AG04450 (cell line): ENCODE measurements at regions not wholly inside any gene's neighbourhood (a gene's known extent, or its start where the extent isn't known, plus 50 kb on each side); places are given as distances from the start of the nearest gene placed in this dataset.
A peak's percentile ranks its signal among the peaks of the same experiment; 100 is the strongest.

Source experiments
- CTCF ChIA-PET: fragments of 300-600, 350-600 bp; formaldehyde crosslinking; extraction: SDS; loops from one replicate; lab custom pipeline; 2022; ENCODE audit warnings: antibody characterized with exemption, inconsistent platforms; lab: Charles Lee
- POLR2A ChIA-PET: fragments of 350-600 bp; formaldehyde crosslinking; extraction: SDS; loops from one replicate; lab custom pipeline; 2021; ENCODE audit warnings: antibody characterized with exemption, inconsistent platforms; lab: Yijun Ruan, JAX
- DNase-seq: peaks from one replicate; pipeline ENCODE4 v3.0.0-alpha.2; 2011; ENCODE audit warnings: low read depth, low spot score
- H3K27ac ChIP-seq: one replicate; pipeline ENCODE4 v1.5.1; 2012; ENCODE audit warnings: low read depth, low read length, control low read depth
- H3K27me3 ChIP-seq: one replicate; pipeline ENCODE4 v1.6.0; 2012; ENCODE audit warnings: low read length; ENCODE audit not compliant: control insufficient read depth, insufficient read depth
- H3K4me3 ChIP-seq: 2 replicates; pipeline ENCODE4 v1.5.1; 2011; ENCODE audit warnings: mild to moderate bottlenecking, low read depth, low read length, control low read depth
- H3K9me3 ChIP-seq: 2 replicates; pipeline ENCODE4 v1.5.1; 2012; ENCODE audit warnings: low read length; ENCODE audit not compliant: control insufficient read depth, insufficient read depth
- CTCF ChIP-seq: IDR thresholded peaks from 2 replicates; pipeline ENCODE4 v1.5.1; 2011; ENCODE audit warnings: low read depth, low read length, control low read depth, inconsistent platforms

GRCh38 chr6:139857143-139857542 lies 482.7 kb upstream of the CITED2 start:
- ChIA-PET POLR2A (no interaction called here), CTCF (no interaction called here)
- H3K27me3 ChIP-seq: no peaks in the 10 kb centered on the region
- no peak for TF ChIP-seq CTCF
- DNase-seq: no peak
- no peak overlapping the region for H3K4me3 ChIP-seq
- H3K9me3 ChIP-seq: peaks cover 2% of the 10 kb centered on the region; the same call in 1 of the 2 replicates
- no peak overlapping the region for H3K27ac ChIP-seq

- ChIA-PET POLR2A (interaction anchor here (0.6 to 1.4 kb wide), 2 partner anchors 487 to 767 kb away, joined by 3 to 9 read pairs; no protein-coding TSS in a partner anchor), CTCF (interaction anchor here (0.6 kb wide), 1 partner anchor 290 kb away, joined by 3 read pairs; no protein-coding TSS in a partner anchor)
- DNase-seq: no peak
- Histone ChIP-seq H3K9me3 (peaks cover 2% of the 10 kb centered on the region; the same call in 1 of the 2 replicates), H3K27me3 (no peaks in the 10 kb centered on the region), H3K4me3 (no peak overlapping the region), H3K27ac (no peak overlapping the region)
- TF ChIP-seq CTCF: no peak
These were observed 482.1 kb upstream of the CITED2 start for GRCh38 chr6:139856562-139856961.

- peak; percentile 30 for DNase-seq
- no peaks in the 10 kb centered on the region for H3K27me3 ChIP-seq
- H3K9me3 ChIP-seq: no peaks in the 10 kb centered on the region
- ChIA-PET POLR2A (interaction anchor here (0.6 to 1.4 kb wide), 3 partner anchors 481 to 768 kb away, joined by 3 to 9 read pairs (median 3); partner anchors contain the start of gene CITED2), CTCF (interaction anchor here (0.6 to 0.7 kb wide), 2 partner anchors 289 to 486 kb away, joined by 3 read pairs; no protein-coding TSS in a partner anchor)
- H3K27ac ChIP-seq: peak overlapping the region; percentile 43
- no peak for TF ChIP-seq CTCF
- no peak overlapping the region for H3K4me3 ChIP-seq
These were observed 481.3 kb upstream of the CITED2 start for GRCh38 chr6:139855671-139856311.

- no peak for TF ChIP-seq CTCF
- H3K27ac ChIP-seq: peak overlapping the region; percentile 71
- CTCF ChIA-PET: interaction anchor here (0.8 kb wide), 1 partner anchor 484 kb away, joined by 3 read pairs; no protein-coding TSS in a partner anchor
These were observed 479.0 kb upstream of the CITED2 start for GRCh38 chr6:139853302-139853992.

More at GRCh38 chr6:139853302-139853992, 479.0 kb upstream of the CITED2 start:
- Histone ChIP-seq H3K4me3 (no peak overlapping the region), H3K27me3 (no peaks in the 10 kb centered on the region), H3K9me3 (no peaks in the 10 kb centered on the region)
- DNase-seq: peak; percentile 41
- POLR2A ChIA-PET: interaction anchor here (1.1 to 2.8 kb wide), 3 partner anchors 10 to 484 kb away, joined by 5 to 16 read pairs (median 6); partner anchors contain the start of gene CITED2
